ENCODE measurements at regions not wholly inside any gene's neighbourhood (a gene's known extent, or its start where the extent isn't known, plus 50 kb on each side); places are given as distances from the start of the nearest gene placed in this dataset.

- no peak overlapping the region for H3K4me3 ChIP-seq (ENCODE audit: low read length)
- DNase-seq (ENCODE audit: low read depth): no peak
- no peak for TF ChIP-seq CTCF (IDR thresholded peaks at IDR 0.05; ENCODE audit: insufficient read depth, low read depth, low read length, missing control alignments)
These were observed 435.4 kb upstream of the DPP6 start for GRCh38 chr7:153616711-153617325.

GRCh38 chr7:153627323-153627722 is 424.9 kb upstream of the DPP6 start:
- TF ChIP-seq CTCF (IDR thresholded peaks at IDR 0.05; ENCODE audit: insufficient read depth, low read depth, low read length, missing control alignments): no peak
- no peak overlapping the region for H3K4me3 ChIP-seq (ENCODE audit: low read length)
- no peak for DNase-seq (ENCODE audit: low read depth)

- H3K4me3 ChIP-seq (ENCODE audit: low read length): no peak overlapping the region
- TF ChIP-seq CTCF (IDR thresholded peaks at IDR 0.05; ENCODE audit: insufficient read depth, low read depth, low read length, missing control alignments): no peak
- no peak for DNase-seq (ENCODE audit: low read depth)
These were observed 423.8 kb upstream of the DPP6 start for GRCh38 chr7:153628406-153628805.

- no peak for TF ChIP-seq CTCF (IDR thresholded peaks at IDR 0.05; ENCODE audit: insufficient read depth, low read depth, low read length, missing control alignments)
- no peak for DNase-seq (ENCODE audit: low read depth)
- no peak overlapping the region for H3K4me3 ChIP-seq (ENCODE audit: low read length)
These were observed 423.4 kb upstream of the DPP6 start for GRCh38 chr7:153628825-153629224.

- no peak for DNase-seq (ENCODE audit: low read depth)
- H3K4me3 ChIP-seq (ENCODE audit: low read length): no peak overlapping the region
- TF ChIP-seq CTCF (IDR thresholded peaks at IDR 0.05; ENCODE audit: insufficient read depth, low read depth, low read length, missing control alignments): no peak
These were observed 413.3 kb upstream of the DPP6 start for GRCh38 chr7:153638821-153639435.

GRCh38 chr7:153640586-153640985 is 411.6 kb upstream of the DPP6 start:
- TF ChIP-seq CTCF (IDR thresholded peaks at IDR 0.05; ENCODE audit: insufficient read depth, low read depth, low read length, missing control alignments): no peak
- no peak overlapping the region for H3K4me3 ChIP-seq (ENCODE audit: low read length)
- DNase-seq (ENCODE audit: low read depth): no peak

- H3K4me3 ChIP-seq (ENCODE audit: low read length): no peak overlapping the region
- DNase-seq (ENCODE audit: low read depth): no peak
- no peak for TF ChIP-seq CTCF (IDR thresholded peaks at IDR 0.05; ENCODE audit: insufficient read depth, low read depth, low read length, missing control alignments)
These were observed 411.0 kb upstream of the DPP6 start for GRCh38 chr7:153641199-153641598.

Data from epithelial cell of esophagus (primary cell).